Hematopoietic multipotent progenitor cell treated with erythropoietin and hydrocortisone succinate and interleukin-3 and kit ligand, for 15 days (in vitro differentiated cells): ENCODE measurements at regions not wholly inside any gene's neighbourhood (a gene's known extent, or its start where the extent isn't known, plus 50 kb on each side); places are given as distances from the start of the nearest gene placed in this dataset.

ENCODE experiments used
- DNase-seq: peaks from one replicate; pipeline ENCODE4 v3.0.0-alpha.2; 2015; ENCODE audit warnings: low spot score

DNA sequence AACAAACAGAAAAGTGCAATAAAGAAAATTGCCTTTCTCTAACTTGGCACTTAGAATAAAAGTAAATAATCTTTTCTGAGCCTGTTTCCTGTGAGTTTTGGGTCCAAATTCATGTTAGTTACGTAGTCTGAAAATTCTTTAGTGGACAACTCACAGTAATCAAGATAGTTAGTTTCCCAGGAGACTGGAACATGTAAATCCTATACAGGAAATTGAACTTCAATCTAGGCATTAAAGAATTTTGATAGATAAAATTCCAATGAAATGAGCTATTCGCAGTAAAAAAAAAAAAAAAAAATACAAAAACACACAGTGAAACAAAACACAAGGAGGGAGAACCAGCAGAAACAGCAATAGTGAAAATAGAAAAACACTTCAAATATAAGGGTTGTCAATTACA is 83.8 kb upstream of the REG3G start:
- no peak for DNase-seq

- DNase-seq: no peak
Observed at GRCh38 chr2:78963881-78964280, 61.6 kb upstream of the REG3G start.

DNA sequence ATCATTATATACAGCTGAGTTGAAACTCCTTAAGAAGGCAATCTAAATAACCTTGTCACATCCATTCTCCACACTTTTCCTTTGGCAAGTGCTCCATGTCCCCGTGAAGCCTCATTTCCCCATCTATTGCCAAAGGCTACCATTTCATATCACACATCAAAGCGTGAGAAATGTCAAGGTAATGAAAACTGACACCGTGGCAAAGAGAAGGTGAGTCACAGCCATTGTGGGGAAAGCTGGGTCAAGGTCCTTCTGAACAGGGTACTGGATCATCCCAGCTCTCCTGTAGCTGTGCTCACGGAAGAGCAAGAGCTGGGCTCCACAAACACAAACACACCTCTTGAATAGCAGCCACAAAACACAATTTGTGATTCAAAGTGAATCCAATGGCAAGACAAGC is 58.2 kb upstream of the REG3G start:
- no peak for DNase-seq

DNA sequence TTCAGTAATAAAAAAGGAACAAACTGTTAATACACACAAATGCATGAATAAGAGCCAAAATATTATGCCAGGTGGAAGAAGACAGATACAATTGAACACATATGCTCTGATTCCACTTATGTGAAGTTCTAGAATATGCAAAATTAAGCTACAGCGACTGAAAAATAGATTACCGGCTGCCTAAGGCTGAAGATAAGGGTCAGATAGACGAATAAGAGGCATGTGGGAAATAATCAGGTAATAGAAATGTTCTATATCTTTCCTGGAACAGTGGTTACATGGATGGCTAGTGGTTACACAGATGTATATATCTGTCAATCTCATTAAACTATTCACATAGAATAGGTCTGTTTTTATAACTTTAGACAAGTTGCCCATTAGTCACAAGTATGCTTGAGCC is 51.9 kb upstream of the REG3G start:
- no peak for DNase-seq
